ENCODE measurements at regions not wholly inside any gene's neighbourhood (a gene's known extent, or its start where the extent isn't known, plus 50 kb on each side); places are given as distances from the start of the nearest gene placed in this dataset.

DNA sequence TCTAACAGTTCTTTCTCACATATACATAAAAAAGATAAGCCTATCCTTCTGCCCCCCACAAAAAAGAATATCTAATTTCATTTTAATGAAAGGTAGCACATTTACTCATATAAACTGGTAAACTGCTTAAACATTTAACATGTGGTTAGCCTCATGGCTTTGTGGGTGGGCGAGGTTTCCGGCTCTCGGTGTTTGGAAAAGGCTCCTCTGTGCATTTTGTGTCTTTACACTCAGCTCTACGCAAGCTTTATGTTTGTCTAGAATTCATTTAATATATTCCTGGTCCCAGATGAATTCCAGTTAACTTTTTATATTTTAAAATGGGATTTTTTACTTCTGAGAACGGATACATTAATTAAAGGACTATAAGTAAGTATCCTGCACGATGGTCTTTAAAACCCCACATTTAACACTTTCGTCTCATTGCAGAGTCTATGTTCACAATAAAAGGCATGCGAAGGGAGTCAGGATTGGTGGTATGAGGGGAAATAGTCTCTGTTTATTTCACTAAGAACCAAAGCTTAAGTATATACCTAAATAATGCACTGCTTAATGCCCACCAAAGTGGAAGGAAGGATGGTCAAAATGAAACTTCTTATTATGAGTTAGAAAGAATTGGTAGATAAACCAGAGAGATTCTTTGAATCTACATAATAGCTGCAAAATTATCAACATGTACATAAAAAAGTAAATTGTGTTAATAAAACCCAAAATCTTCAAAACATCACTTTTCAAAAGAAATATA, 197.2 kb downstream of the CRPPA start:
- DNase-seq, result peak; percentile 1

DNA sequence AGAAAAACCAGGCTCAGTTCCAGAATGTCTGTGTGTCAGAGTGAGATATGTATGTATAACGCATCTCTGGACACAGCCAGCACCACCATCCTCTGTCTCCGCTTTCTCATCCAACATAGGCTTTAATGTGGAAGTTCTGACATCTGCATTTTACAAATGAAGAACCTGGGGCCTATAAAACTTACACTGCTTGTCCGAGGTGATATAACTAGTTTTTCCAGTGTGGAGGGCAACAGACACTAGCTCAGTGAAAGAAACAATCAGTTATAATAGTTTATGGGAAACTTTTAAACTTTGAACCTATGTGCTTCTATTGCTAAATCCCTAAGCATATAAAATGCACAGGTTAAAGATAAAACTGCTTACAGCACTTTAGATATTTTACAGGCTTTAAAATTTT, 208.7 kb downstream of the CRPPA start:
- no peak for DNase-seq

DNA sequence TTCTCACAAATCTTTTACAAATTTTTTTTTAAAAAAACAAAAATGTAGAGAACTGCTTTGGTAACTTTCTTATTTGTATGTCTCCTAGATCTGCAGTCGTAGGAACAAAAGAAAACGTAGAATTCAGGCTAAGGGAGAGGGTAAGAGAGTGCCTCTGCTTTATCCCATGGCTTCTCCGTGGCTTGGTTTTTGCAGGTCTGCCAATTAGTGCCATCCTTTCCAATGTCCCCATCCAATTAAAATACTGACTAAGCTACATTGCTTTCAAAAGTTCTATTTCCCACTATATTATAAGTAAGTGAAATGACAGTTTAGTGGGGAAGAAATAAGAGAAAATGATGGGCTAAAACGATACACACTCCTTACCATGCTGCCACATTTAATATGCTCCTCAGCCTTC, 209.3 kb downstream of the CRPPA start:
- no peak for DNase-seq

DNA sequence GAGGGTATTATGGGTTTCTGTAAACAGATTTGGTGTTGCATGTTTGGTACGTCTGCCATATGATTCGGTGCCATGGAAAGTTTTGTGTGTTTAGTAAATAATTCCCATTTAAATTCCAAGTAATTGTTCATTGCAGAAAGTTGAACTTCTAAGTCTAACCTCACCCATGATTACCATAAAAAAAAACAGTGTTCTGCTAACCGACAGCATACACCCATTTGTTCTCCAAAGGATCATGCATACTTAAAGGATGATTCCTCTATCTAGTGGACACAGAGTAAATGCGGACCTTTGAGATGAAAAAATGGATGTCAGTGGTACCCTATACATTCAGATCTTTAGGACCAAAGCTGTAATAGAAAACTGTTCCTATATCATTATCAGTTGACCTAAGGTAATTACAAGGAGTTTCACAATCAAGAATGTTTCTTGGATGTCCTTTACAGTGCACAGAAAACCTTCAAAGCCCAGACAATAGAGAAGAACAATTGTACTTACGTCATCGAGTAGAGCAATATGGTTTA, 209.9 kb downstream of the CRPPA start:
- DNase-seq, result no peak

DNA sequence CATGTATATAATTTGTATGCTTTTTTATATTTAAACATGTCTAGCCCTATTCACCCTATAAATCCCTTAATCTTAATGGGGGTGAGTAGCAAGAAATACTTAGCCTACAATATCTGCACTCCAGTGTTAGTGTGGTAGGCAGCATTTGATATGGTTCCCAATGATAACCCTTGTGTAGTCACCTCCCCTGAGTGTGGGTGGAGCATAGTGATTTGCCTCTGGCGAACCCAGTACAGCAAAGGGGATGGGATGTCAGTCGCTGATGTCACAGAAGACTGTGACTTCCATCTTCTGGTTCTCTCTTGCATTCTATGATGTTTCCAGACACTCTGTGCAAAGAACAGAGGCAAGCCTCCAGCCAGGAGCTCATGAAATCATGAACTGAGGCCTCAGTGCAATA, 211.2 kb downstream of the CRPPA start:
- DNase-seq, result no peak

DNA sequence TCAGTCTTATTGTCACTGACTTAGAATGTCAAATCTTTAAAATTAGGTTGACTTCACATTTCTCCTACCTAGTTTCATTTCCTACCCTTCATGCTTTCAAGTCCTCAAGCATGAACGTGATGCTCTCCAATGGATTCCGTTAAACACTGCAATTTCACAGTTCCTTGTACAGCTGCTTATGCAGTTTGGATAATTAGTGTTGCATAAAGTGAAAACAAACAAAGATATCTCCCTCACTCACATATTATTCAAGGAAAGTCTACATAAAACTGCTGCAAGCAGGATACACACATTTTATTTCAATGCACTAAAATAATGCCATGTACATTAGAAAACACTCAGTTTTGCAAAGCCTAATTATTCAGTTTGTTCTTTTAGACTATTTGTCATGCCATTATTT, 214.0 kb downstream of the CRPPA start:
- DNase-seq, result no peak

DNA sequence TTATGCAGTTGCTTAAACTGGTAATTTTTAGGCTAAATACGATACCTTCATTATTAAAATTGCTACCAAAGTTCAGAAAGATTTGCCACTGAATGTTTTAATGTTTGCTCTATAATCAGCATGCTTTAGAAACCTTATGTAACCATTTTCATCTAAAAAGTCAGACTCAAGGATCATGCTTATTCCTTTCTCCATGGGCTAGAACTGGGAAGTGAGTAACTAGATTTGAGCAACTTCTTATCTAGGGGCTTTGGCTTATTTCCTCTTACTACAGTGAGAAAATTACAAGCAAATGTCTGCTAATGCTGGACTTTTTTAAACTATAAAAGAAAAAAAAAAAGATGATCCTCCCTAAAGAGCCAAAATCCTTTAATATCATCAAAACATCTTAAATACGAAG, 215.9 kb downstream of the CRPPA start:
- no peak for DNase-seq

DNA sequence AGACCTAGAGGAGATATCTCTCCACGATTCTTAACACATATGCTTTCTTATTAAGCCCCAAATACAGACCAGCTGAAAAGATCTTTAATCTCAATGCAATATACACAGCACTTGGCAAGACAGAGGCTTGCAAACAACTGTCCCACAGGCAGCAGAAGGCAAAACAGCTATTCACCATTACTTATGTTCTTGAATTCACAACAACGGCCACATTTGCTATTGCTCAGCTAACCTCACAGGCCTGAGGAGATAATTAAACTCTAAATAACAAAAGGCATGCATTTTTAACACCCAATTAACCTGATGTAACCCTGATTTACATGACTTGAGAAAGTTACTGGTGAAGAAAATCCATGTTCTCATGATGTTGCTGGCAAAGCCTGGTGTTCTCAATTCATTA, 216.4 kb downstream of the CRPPA start:
- no peak for DNase-seq

DNA sequence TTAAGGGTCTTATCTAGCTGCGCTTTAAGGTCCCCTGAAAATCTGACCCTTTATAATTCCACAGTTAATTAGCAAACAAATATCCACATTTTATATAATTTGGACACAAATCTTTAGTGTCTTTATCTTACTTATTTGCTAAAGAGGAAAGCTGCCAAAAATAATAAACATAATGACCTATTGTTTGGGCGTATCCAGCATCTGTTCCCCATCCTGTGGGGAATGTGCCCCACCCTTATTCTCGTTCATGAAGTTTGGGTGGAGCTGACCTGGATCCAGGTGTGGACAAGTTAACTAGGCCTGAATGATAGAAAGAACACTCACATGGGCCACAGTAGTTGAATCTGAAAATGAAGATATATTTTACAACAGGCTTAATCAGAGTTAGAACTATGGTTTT, 218.3 kb downstream of the CRPPA start:
- no peak for DNase-seq

DNA sequence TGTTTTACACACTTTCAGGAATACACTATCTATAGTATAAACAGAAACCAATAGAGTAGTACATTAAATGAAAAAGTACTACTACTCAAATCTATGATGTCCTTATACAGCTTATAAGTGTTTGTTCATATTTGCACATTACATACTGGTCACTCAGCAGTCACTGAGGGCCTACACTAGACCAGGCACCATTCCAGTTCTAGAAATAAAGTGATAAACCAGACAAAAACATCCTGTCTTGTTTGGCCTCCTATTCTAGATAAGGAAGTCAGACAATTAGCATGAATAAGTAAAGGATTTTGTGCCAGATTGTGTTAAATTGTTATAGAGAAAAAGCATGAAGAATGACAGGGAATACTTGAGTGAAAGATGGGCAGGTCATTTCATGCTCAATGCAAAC, 219.0 kb downstream of the CRPPA start:
- no peak for DNase-seq

DNA sequence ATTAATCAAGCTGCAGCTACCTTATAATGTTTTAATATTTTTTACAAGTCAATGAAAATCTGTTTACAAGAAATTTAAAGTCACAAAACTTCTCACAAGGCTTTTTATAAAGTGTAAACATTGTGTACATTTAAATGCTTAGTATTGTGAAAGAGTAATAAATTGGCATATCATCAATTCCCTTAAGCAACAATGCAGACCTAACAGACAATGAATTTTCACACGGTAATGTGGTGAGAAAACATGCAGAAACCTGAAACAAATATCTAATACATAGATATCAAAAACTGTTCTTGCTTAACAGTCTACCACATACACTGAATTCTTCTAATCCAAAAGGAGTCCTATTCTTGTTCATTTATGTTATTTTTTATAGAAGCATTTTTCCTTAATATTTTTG, 220.7 kb downstream of the CRPPA start:
- DNase-seq, result no peak

DNA sequence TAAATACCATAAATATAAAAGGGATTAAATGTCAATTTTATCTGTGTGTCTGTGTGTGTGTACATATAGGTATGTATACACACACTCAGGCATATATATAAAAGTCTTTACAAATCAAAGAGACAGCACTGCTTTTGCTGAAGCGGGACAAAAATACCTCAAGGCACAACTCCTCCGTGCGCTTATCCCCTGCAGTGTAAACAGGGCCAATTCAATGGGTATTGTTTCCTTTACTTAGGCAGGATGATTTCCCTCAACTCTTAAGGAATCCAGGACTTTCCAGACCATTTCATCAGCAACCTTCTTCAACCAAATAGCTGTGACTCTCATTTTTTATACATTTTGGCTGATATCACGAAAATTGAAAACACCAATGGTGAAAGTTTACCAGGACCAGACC, 227.7 kb downstream of the CRPPA start:
- DNase-seq, result no peak

DNA sequence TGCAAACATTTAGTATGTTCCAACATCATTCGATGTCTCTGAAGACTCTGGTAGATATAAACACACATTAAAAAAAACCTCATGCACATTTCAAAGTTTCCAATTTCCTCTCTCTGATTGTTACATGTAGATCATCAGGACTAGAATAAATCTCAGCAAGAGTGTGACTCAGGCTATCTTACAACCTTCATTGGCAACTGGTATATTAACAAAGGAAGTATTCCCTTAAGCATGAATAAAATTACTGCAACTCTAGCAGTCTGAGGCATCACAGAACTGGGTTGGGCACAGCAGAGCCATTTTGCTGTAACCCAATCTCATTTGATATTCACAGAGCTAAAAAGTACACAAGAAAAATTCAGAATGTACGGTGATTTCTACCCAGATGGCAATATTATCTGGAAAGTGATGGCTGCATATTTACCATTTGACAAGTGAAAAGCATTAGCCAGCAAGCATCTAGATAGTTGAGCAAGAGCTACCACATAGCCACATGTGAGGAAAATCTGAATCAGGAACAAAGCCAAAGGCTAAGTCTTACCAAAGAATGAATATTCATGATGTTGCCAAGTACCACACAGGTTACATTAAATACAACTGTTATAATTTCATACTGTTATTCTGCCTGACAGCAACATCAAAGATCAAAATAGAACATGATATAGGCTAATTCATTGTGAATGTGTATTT, 232.2 kb downstream of the CRPPA start:
- no peak for DNase-seq

DNA sequence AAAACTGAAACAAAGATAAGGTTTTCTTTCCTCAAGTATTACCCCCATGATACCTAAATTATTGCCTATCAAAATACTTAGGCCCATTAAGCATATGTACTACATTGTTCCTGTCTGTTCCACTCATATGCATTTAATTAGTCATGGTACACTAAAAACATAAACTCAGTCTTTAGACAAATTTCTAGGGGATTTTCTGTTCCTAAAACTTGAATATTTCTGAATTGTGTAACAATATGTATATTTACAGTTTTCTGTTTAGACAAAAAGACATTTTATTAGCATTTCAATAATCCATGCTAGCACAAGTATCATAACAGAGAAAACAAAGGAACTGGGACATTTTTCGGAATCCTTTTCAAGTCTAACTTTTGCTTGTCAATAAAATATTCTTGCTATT, 234.2 kb downstream of the CRPPA start:
- DNase-seq, result no peak

DNA sequence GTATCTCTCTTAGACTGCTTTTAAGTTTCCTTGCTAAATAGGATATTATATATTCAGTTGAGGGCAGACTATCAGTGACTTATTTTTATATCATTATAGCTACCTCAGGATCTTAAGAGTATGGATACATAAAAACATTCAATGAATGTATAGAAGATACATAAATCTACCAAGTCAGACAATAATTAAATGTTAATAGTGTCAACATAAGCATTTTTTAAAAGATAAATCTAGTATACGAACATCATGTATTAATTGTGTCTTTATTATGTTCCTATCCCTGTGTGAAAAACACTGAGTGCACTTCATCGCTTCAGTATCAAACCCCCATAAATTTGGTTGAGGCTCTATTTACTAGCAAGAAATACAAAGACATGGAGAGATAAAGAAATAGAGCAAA, 242.8 kb downstream of the CRPPA start:
- DNase-seq, result no peak

DNA sequence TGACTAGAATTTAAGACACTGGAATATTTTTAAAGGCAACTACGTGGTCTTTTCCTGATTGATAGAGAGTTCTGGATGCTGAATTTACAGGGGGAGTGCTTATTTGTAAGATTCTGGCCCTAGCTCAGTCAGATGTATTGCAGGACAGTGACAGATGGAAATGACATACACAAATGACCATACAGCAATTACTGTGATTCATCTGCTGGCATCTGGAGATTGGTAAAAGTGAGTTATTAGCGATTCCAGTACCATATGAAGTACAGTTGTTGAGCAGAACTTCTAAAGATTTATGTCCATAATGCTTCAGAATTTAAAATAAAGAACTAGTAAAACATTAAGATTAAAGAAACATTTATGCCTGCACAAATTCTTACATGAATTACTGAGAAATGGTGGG, 243.2 kb downstream of the CRPPA start:
- no peak for DNase-seq

DNA sequence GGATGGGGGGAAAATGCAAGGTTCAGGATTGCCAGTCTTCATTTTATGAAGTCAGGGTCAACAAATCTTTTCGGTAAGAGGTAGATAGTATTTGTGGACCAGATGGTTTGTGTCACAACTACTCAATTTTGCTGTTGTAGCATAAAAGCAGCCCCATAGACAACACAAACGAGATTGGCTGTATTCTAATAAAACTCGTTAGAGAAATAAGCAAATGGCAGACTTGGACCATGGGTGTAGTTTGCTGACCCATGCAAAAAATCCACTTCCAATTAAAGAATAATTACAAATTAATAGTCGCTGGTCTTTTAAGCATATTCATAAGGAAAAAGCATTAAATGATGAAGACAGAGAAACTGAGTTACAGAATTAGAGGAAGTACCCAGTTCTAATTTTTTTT, 247.1 kb downstream of the CRPPA start:
- no peak for DNase-seq

DNA sequence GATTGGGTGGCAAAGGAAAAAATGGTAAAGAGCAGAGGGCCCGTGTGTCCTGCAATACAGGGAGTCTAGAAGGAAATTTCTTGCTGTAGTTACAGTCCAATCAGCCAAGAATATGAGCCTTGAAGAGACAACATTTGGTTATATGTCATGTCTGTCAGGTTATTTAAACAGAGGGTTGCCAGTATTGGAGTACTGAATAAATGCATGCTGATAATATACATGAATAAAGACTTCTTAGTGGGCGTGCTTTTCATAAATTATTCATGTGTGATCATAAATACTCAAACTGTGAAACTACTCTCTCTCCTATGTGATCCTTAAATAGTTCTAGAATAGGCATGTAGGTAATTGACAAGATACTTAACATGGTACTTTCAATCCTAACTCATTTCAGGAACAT, 249.0 kb downstream of the CRPPA start:
- no peak for DNase-seq

DNA sequence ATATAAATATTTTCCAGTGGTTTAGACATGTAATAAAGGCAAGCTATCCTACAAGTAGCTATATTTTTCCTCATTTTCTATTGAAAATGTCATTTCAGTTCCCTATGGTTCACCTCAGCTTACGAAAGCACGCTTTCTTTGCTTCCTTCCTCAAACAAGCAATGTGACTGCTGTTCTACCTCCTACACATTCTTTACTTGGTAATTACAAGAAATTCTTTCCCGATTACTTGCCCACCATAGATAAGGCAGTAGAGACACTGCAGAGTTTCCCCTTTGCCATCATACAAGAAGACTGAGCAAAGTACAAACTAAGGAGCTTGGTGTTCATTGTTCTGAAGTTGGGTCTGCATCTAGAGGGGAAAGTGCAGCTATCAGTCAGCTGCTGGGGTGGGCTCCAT, 249.4 kb downstream of the CRPPA start:
- no peak for DNase-seq

DNA sequence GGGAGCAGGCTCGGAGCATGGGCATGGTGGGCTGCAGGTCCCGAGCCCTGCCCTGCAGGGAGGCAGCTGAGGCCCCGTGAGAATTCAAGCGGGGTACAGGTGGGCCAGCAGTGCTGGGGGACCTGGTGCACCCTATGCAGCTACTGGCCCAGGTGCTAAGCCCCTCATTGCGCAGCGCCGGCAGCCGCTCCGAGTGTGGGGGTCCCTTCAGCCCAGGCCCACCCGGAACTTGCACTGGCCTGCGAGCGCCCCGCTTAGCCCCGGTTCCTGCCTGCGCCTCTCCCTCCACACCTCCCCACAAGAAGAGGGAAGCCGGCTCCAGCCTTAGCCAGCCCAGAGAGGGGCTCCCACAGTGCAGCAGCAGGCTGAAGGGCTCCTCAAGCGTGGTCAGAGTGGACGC, 250.7 kb downstream of the CRPPA start:
- DNase-seq, result no peak

DNA sequence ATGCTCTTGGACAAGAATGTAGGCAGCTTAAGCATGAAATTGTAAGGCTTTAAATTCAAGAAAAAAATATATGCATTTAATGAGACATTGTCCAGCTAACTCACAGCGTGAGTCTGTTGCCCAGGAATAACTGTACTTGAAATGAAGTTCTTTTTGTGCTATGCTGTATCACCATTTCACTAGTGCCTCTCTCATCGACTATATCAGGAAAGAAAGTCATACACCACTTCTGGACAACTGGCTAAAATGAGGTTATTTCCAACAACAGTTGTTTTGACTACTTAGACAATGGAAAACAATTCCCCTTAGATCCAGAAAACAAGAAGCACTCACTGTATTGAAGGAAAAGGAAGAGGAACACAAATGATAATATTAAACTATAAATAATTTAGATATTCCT, 251.8 kb downstream of the CRPPA start:
- DNase-seq, result no peak

DNA sequence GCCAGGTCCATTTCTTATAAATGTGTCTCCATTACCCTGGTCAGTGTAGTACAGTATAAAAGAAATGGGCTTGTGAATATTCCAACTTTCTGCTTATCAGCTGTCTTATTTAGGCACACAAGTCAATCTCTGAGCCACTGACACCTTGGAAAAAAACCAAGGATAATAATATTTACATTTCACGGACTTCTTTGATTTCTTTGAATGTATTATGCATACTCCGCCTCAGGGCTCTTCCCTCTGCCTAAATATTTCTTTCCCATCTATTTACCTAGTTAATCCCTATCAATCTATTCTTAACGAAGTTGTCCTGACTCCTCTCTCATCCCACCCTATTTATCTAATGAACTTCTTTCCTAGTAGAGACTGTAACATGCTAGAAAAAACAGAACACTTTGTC, 253.8 kb downstream of the CRPPA start:
- DNase-seq, result no peak

DNA sequence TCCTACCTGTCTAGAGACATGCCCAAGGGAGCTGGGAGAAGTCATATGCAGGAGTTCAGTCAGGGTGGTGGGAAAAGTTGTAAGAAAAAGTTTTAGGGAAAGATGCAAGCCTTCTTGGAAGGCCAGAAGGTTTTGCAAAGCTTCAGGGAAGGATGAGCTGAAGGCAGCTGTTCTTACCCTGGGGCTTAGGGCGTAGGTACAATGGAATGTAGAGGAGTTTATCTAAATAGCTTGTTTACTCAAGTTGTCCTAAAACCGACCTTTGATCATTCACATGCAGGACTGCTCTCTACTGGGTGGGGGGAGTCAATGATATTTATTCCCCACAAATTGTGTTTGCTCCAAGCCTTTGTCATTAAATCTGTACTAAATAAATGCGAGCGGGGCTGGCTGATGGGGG, 277.0 kb downstream of the CRPPA start:
- DNase-seq, result no peak

DNA sequence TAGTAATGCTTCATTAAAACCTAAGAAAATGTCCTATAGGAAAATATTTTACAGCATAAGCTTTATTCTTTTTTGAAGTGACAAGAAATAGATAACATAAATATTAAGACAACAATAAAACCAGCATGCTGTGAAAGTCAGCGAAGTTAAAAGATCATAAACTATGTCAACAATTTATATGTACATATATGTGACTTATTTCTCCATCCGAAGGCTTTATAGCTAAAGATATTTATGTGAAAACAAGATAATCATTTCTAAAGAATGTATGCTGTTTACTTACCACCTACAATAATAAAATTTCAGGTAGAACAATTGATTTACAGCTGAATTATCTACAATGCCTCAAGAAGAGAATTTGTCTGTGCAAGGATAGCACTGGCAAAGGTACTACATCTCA, 283.4 kb downstream of the CRPPA start:
- DNase-seq, result no peak

DNA sequence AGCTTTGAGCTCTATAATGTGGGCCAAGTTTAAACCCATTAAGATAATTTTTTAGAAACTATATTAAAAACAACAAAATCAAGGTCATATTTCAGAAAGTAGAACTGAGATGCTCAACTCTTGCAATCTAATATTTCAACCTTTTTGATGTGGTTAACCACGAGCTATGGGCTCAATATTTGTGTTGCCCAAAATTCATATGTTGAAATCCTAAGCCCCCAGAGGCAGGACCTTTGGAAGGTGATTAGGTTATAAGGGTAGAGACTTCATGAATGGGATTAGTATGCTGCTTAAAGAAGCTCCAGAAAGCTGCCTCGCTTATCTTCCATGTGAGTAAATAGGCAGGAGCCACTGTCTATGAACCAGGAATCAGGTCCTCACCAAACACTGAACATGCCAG, 284.4 kb downstream of the CRPPA start:
- DNase-seq, result no peak

Measured in stimulated activated naive CD4-positive, alpha-beta T cell treated with Interleukin-2 at 50 U/mL for 16 hours (primary cell).